Prostate gland (tissue), 2 donors: ENCODE measurements at regions not wholly inside any gene's neighbourhood (a gene's known extent, or its start where the extent isn't known, plus 50 kb on each side); places are given as distances from the start of the nearest gene placed in this dataset.

Experiments used
- CTCF ChIP-seq, 4 experiments: fragments of 200-600 bp in 2 of 4; fragments of 450-650 bp in 2 of 4; sonication (generic) in 2 of 4; IDR thresholded peaks; 1 replicate in 3 of 4; 2 replicates in 1 of 4; pipeline ENCODE4 v1.5.1; 2016 to 2019; ENCODE audit warnings: antibody characterized with exemption in 4 of 4, mild to moderate bottlenecking in 2 of 4, moderate library complexity in 2 of 4
- POLR2A ChIP-seq: fragments of 450-650 bp; IDR thresholded peaks from one replicate; pipeline ENCODE4 v1.6.1; 2016; ENCODE audit warnings: antibody characterized with exemption, mild to moderate bottlenecking
- POLR2AphosphoS5 ChIP-seq: sonication (generic); formaldehyde crosslinking; IDR thresholded peaks from one replicate; pipeline ENCODE4 v1.6.1; 2017; ENCODE audit warnings: antibody characterized with exemption

- no peak for TF ChIP-seq POLR2A
- no peak for TF ChIP-seq CTCF (IDR thresholded peaks at IDR 0.05)
- TF ChIP-seq POLR2AphosphoS5, result no peak
Measured at GRCh38 chr16:66088681-66089080, 277.8 kb upstream of the CDH5 start.
